ENCODE measurements at regions not wholly inside any gene's neighbourhood (a gene's known extent, or its start where the extent isn't known, plus 50 kb on each side); places are given as distances from the start of the nearest gene placed in this dataset.

DNA sequence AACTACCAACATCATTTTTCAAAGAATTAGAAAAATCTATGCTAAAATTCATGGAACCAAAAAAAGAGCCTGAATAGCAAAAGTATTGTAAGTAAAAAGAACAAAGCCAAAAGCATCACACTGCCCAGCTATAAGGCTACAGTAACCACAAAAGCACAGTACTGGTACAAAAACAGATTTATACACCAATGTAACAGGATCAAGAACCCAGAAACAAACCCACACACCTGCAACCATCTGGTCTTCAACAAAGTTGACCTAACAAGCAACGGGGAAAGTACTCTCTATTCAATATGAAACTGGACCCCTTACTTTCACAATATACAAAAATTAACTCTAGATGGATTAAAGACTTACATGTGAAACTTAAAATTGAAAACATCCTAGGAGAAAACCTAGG lies 94.2 kb upstream of the TARS1 start:
- TF ChIP-seq CTCF (IDR thresholded peaks at IDR 0.05; ENCODE audit: poor library complexity, severe bottlenecking): no peak
- no peak for TF ChIP-seq REST (IDR thresholded peaks at IDR 0.05; ENCODE audit: borderline replicate concordance)
- no peak for TF ChIP-seq TAF1 (IDR thresholded peaks at IDR 0.05; ENCODE audit: low read depth)

Measured in neural cell (in vitro differentiated cells).